Vagina (tissue), 2 donors: ENCODE measurements at regions not wholly inside any gene's neighbourhood (a gene's known extent, or its start where the extent isn't known, plus 50 kb on each side); places are given as distances from the start of the nearest gene placed in this dataset.

ENCODE experiments used
- DNase-seq, 2 donors: peaks; one replicate each; pipeline ENCODE4 v3.0.0-alpha.2; 2017; ENCODE audit errors: extremely low spot score in 2 of 2
- H3K27ac ChIP-seq: fragments of 200-600 bp; sonication (generic); one replicate; pipeline ENCODE4 v1.5.1; 2019
- H3K27me3 ChIP-seq: fragments of 200-600 bp; sonication (generic); one replicate; pipeline ENCODE4 v1.5.1; 2019
- H3K36me3 ChIP-seq, 2 donors: fragments of 200-600 bp; sonication (generic); one replicate each; pipeline ENCODE4 v1.5.1; 2017 to 2019
- H3K4me1 ChIP-seq: fragments of 200-600 bp; sonication (generic); one replicate; pipeline ENCODE4 v1.5.1; 2019
- H3K4me3 ChIP-seq, 2 donors: fragments of 200-600 bp; sonication (generic); 1 replicate in 1 of 2; 2 replicates in 1 of 2; pipeline ENCODE4 v1.5.1; 2016 to 2019
- H3K9me3 ChIP-seq: fragments of 200-600 bp; sonication (generic); one replicate; pipeline ENCODE4 v1.5.1; 2019
- CTCF ChIP-seq, 3 experiments: fragments of 450-650 bp in 2 of 3; fragments of 200-600 bp in 1 of 3; sonication (generic) in 1 of 3; IDR thresholded peaks; one replicate each; pipeline ENCODE4 v1.5.1; 2017 to 2019; ENCODE audit warnings: antibody characterized with exemption in 3 of 3, mild to moderate bottlenecking in 2 of 3, moderate library complexity in 2 of 3
- POLR2A ChIP-seq, 2 donors: fragments of 450-650 bp; IDR thresholded peaks; one replicate each; pipeline ENCODE4 v1.6.1; 2017; ENCODE audit warnings: antibody characterized with exemption in 2 of 2, mild to moderate bottlenecking in 2 of 2, moderate library complexity in 2 of 2
- POLR2AphosphoS5 ChIP-seq, 2 donors: sonication (generic); formaldehyde crosslinking; IDR thresholded peaks; one replicate each; pipeline ENCODE4 v1.9.0; 2017; ENCODE audit warnings: antibody characterized with exemption in 2 of 2, mild to moderate bottlenecking in 2 of 2, low read depth in 1 of 2; ENCODE audit not compliant: insufficient read depth in 1 of 2
- intact Hi-C: fragments of 100-400 bp; cut with DNase I; formaldehyde crosslinking; loops from one replicate; pipeline ENCODE4 v1.15.1; 2023

- Histone ChIP-seq H3K9me3 (no peaks in the 10 kb centered on the region), H3K27ac (no peak overlapping the region), H3K4me3 (no peak overlapping the region), H3K4me1 (no peaks in the 10 kb centered on the region), H3K36me3 (no peaks in the 10 kb centered on the region), H3K27me3 (no peaks in the 10 kb centered on the region)
- intact Hi-C loops = no loop called here
- DNase-seq = no peak
- TF ChIP-seq CTCF (IDR thresholded peaks at IDR 0.05) = no peak
- TF ChIP-seq POLR2A (IDR thresholded peaks at IDR 0.05) = no peak
- no peak for TF ChIP-seq POLR2AphosphoS5 (IDR thresholded peaks at IDR 0.05; ENCODE audit: insufficient read depth in 1 of 2, low read depth in 1 of 2)
These were observed 131.3 kb downstream of the RTL3 start for GRCh38 chrX:78527818-78528217.

GRCh38 chrX:78527263-78527662 is 131.9 kb downstream of the RTL3 start:
- no peak overlapping the region for H3K4me3 ChIP-seq
- intact Hi-C loops = no loop called here
- H3K27ac ChIP-seq = no peak overlapping the region
- H3K36me3 ChIP-seq = no peaks in the 10 kb centered on the region
- H3K27me3 ChIP-seq = no peaks in the 10 kb centered on the region
- H3K9me3 ChIP-seq = no peaks in the 10 kb centered on the region
- DNase-seq = no peak
- no peaks in the 10 kb centered on the region for H3K4me1 ChIP-seq
- no peak for TF ChIP-seq CTCF (IDR thresholded peaks at IDR 0.05)

GRCh38 chrX:78522601-78523000 is 136.5 kb downstream of the RTL3 start:
- no peaks in the 10 kb centered on the region for H3K4me1 ChIP-seq
- no peak for TF ChIP-seq POLR2A (IDR thresholded peaks at IDR 0.05)
- TF ChIP-seq POLR2AphosphoS5 (IDR thresholded peaks at IDR 0.05; ENCODE audit: insufficient read depth in 1 of 2, low read depth in 1 of 2) = no peak
- TF ChIP-seq CTCF (IDR thresholded peaks at IDR 0.05) = no peak
- no peaks in the 10 kb centered on the region for H3K27me3 ChIP-seq
- intact Hi-C loops = no loop called here
- no peak overlapping the region for H3K4me3 ChIP-seq
- no peak overlapping the region for H3K27ac ChIP-seq
- DNase-seq = no peak
- no peaks in the 10 kb centered on the region for H3K36me3 ChIP-seq
- no peaks in the 10 kb centered on the region for H3K9me3 ChIP-seq

- no peaks in the 10 kb centered on the region for H3K4me1 ChIP-seq
- no peak overlapping the region for H3K4me3 ChIP-seq
- H3K27me3 ChIP-seq = no peaks in the 10 kb centered on the region
- no peak overlapping the region for H3K27ac ChIP-seq
- no peak for TF ChIP-seq POLR2AphosphoS5 (IDR thresholded peaks at IDR 0.05; ENCODE audit: insufficient read depth in 1 of 2, low read depth in 1 of 2)
- TF ChIP-seq CTCF (IDR thresholded peaks at IDR 0.05) = no peak
- TF ChIP-seq POLR2A (IDR thresholded peaks at IDR 0.05) = no peak
- DNase-seq = no peak
- intact Hi-C loops = no loop called here
- no peaks in the 10 kb centered on the region for H3K9me3 ChIP-seq
- no peaks in the 10 kb centered on the region for H3K36me3 ChIP-seq
These were observed 142.0 kb downstream of the RTL3 start for GRCh38 chrX:78517124-78517523.

GRCh38 chrX:78514852-78515251 is 144.3 kb downstream of the RTL3 start:
- intact Hi-C loops = no loop called here
- TF ChIP-seq POLR2AphosphoS5 (IDR thresholded peaks at IDR 0.05; ENCODE audit: insufficient read depth in 1 of 2, low read depth in 1 of 2) (no peak), POLR2A (IDR thresholded peaks at IDR 0.05) (no peak), CTCF (IDR thresholded peaks at IDR 0.05) (no peak)
- no peak overlapping the region for H3K27ac ChIP-seq

More at GRCh38 chrX:78514852-78515251, 144.3 kb downstream of the RTL3 start:
- no peaks in the 10 kb centered on the region for H3K9me3 ChIP-seq
- no peaks in the 10 kb centered on the region for H3K27me3 ChIP-seq
- no peaks in the 10 kb centered on the region for H3K36me3 ChIP-seq
- no peak overlapping the region for H3K4me3 ChIP-seq
- H3K4me1 ChIP-seq = no peaks in the 10 kb centered on the region
- no peak for DNase-seq
